ENCODE measurements at regions not wholly inside any gene's neighbourhood (a gene's known extent, or its start where the extent isn't known, plus 50 kb on each side); places are given as distances from the start of the nearest gene placed in this dataset.

- TF ChIP-seq CTCF (IDR thresholded peaks at IDR 0.05; ENCODE audit: insufficient read depth, low read length, poor library complexity, severe bottlenecking) = no peak
- Histone ChIP-seq H3K27me3 (replicated peaks; ENCODE audit: control insufficient read depth, insufficient read depth, low read length) (no peaks in the 10 kb centered on the region), H3K4me3 (replicated peaks; ENCODE audit: low read depth, low read length) (no peak overlapping the region), H3K36me3 (ENCODE audit: control insufficient read depth, insufficient read depth, low read length) (no peaks in the 10 kb centered on the region)
- DNase-seq (ENCODE audit: extremely low read depth, insufficient read length) = no peak
Observed at GRCh38 chr19:29267701-29268100, 54.8 kb upstream of the UQCRFS1 start.

GRCh38 chr19:29268103-29268502 is 55.2 kb upstream of the UQCRFS1 start:
- Histone ChIP-seq H3K27me3 (replicated peaks; ENCODE audit: control insufficient read depth, insufficient read depth, low read length) (no peaks in the 10 kb centered on the region), H3K4me3 (replicated peaks; ENCODE audit: low read depth, low read length) (no peak overlapping the region), H3K36me3 (ENCODE audit: control insufficient read depth, insufficient read depth, low read length) (no peaks in the 10 kb centered on the region)
- DNase-seq (ENCODE audit: extremely low read depth, insufficient read length) = no peak
- no peak for TF ChIP-seq CTCF (IDR thresholded peaks at IDR 0.05; ENCODE audit: insufficient read depth, low read length, poor library complexity, severe bottlenecking)

GRCh38 chr19:29268721-29269393 is 55.9 kb upstream of the UQCRFS1 start:
- DNase-seq (ENCODE audit: extremely low read depth, insufficient read length) = no peak
- H3K27me3 ChIP-seq (replicated peaks; ENCODE audit: control insufficient read depth, insufficient read depth, low read length) = no peaks in the 10 kb centered on the region
- no peak overlapping the region for H3K4me3 ChIP-seq (replicated peaks; ENCODE audit: low read depth, low read length)
- no peak for TF ChIP-seq CTCF (IDR thresholded peaks at IDR 0.05; ENCODE audit: insufficient read depth, low read length, poor library complexity, severe bottlenecking)
- H3K36me3 ChIP-seq (ENCODE audit: control insufficient read depth, insufficient read depth, low read length) = no peaks in the 10 kb centered on the region

GRCh38 chr19:29269641-29270040 is 56.7 kb upstream of the UQCRFS1 start:
- peak; percentile 15 for DNase-seq (ENCODE audit: extremely low read depth, insufficient read length)
- no peak overlapping the region for H3K4me3 ChIP-seq (replicated peaks; ENCODE audit: low read depth, low read length)
- H3K36me3 ChIP-seq (ENCODE audit: control insufficient read depth, insufficient read depth, low read length) = no peaks in the 10 kb centered on the region
- TF ChIP-seq CTCF (IDR thresholded peaks at IDR 0.05; ENCODE audit: insufficient read depth, low read length, poor library complexity, severe bottlenecking) = no peak
- H3K27me3 ChIP-seq (replicated peaks; ENCODE audit: control insufficient read depth, insufficient read depth, low read length) = no peaks in the 10 kb centered on the region

- TF ChIP-seq CTCF (IDR thresholded peaks at IDR 0.05; ENCODE audit: insufficient read depth, low read length, poor library complexity, severe bottlenecking) = no peak
- no peak overlapping the region for H3K4me3 ChIP-seq (replicated peaks; ENCODE audit: low read depth, low read length)
- DNase-seq (ENCODE audit: extremely low read depth, insufficient read length) = no peak
- H3K36me3 ChIP-seq (ENCODE audit: control insufficient read depth, insufficient read depth, low read length) = no peaks in the 10 kb centered on the region
- H3K27me3 ChIP-seq (replicated peaks; ENCODE audit: control insufficient read depth, insufficient read depth, low read length) = no peaks in the 10 kb centered on the region
Observed at GRCh38 chr19:29271341-29271740, 58.4 kb upstream of the UQCRFS1 start.

GRCh38 chr19:29271911-29272310 is 59.0 kb upstream of the UQCRFS1 start:
- no peaks in the 10 kb centered on the region for H3K27me3 ChIP-seq (replicated peaks; ENCODE audit: control insufficient read depth, insufficient read depth, low read length)
- no peak for TF ChIP-seq CTCF (IDR thresholded peaks at IDR 0.05; ENCODE audit: insufficient read depth, low read length, poor library complexity, severe bottlenecking)
- no peak overlapping the region for H3K4me3 ChIP-seq (replicated peaks; ENCODE audit: low read depth, low read length)
- H3K36me3 ChIP-seq (ENCODE audit: control insufficient read depth, insufficient read depth, low read length) = no peaks in the 10 kb centered on the region
- no peak for DNase-seq (ENCODE audit: extremely low read depth, insufficient read length)
